H1 (cell line): ENCODE measurements at regions not wholly inside any gene's neighbourhood (a gene's known extent, or its start where the extent isn't known, plus 50 kb on each side); places are given as distances from the start of the nearest gene placed in this dataset.

Source experiments
- CTCF ChIA-PET: fragments of 300-600 bp; sonication (Branson Sonifier 250); formaldehyde crosslinking; loops from one replicate; lab custom pipeline; 2021; ENCODE audit not compliant: partially characterized antibody; lab: Charles Lee
- POLR2A ChIA-PET: fragments of 300-600 bp; sonication (Branson Sonifier 250); formaldehyde crosslinking; loops from one replicate; lab custom pipeline; 2021; ENCODE audit warnings: inconsistent platforms; ENCODE audit not compliant: partially characterized antibody; lab: Charles Lee
- DNase-seq, 2 experiments: peaks; one replicate each; pipeline versions ENCODE4 v3.0.0 to v3.0.0-alpha.2; 2010 to 2022; ENCODE audit warnings: low spot score in 2 of 2, low read depth in 1 of 2, mixed read lengths in 1 of 2
- FAIRE-seq: peaks from 2 replicates; lab custom pipeline; 2011; peaks lifted over from hg19 to GRCh38; lab: Jason Lieb, UNC
- H2AFZ ChIP-seq: 2 replicates; pipeline ENCODE4 v1.8.1; 2012; ENCODE audit warnings: low read length, inconsistent platforms
- H2AK5ac ChIP-seq: 2 replicates; pipeline ENCODE4 v1.6.1; 2013; ENCODE audit warnings: low read depth, low read length
- H2BK120ac ChIP-seq: replicated peaks from 2 replicates; pipeline ENCODE3; 2013; ENCODE audit warnings: low read depth, low read length, inconsistent platforms
- H2BK12ac ChIP-seq: 2 replicates; pipeline ENCODE4 v1.6.1; 2013; ENCODE audit warnings: low read depth, low read length
- H2BK15ac ChIP-seq: 2 replicates; pipeline ENCODE4 v1.6.1; 2013; ENCODE audit warnings: low read length
- H2BK20ac ChIP-seq: 2 replicates; pipeline ENCODE4 v1.6.1; 2013; ENCODE audit warnings: low read length
- H2BK5ac ChIP-seq: 2 replicates; pipeline ENCODE4 v1.6.1; 2013; ENCODE audit warnings: low read depth, low read length
- H3K14ac ChIP-seq: 2 replicates; pipeline ENCODE4 v1.6.1; 2013; ENCODE audit warnings: inconsistent platforms; ENCODE audit not compliant: insufficient read length
- H3K18ac ChIP-seq: 2 replicates; pipeline ENCODE4 v1.6.1; 2013; ENCODE audit warnings: low read length; ENCODE audit errors: extremely low read depth
- H3K23ac ChIP-seq: 2 replicates; pipeline ENCODE4 v1.6.1; 2013; ENCODE audit warnings: inconsistent platforms; ENCODE audit not compliant: insufficient read length
- H3K23me2 ChIP-seq: 2 replicates; pipeline ENCODE4 v1.6.1; 2013; ENCODE audit warnings: low read depth, low read length
- H3K27ac ChIP-seq: 2 replicates; pipeline ENCODE4 v1.6.1; 2011; ENCODE audit warnings: low read depth, low read length, inconsistent platforms
- H3K27me3 ChIP-seq, 4 experiments: replicated peaks in 1 of 4; 1 replicate in 1 of 4; 2 replicates in 3 of 4; pipeline versions ENCODE4 v1.6.1 to v1.8.1; 2011 to 2013; ENCODE audit warnings: low read length in 3 of 4, mild to moderate bottlenecking in 3 of 4, inconsistent platforms in 2 of 4, mixed read lengths in 2 of 4, moderate library complexity in 1 of 4; ENCODE audit not compliant: control insufficient read depth in 3 of 4, insufficient read depth in 3 of 4; ENCODE audit errors: extremely low read depth in 1 of 4
- H3K36me3 ChIP-seq, 4 experiments: 2 replicates each; pipeline versions ENCODE4 v1.6.1 to v1.8.1; 2011 to 2013; ENCODE audit warnings: mild to moderate bottlenecking in 4 of 4, low read length in 3 of 4, moderate library complexity in 2 of 4, control low read depth in 1 of 4, inconsistent platforms in 1 of 4; ENCODE audit not compliant: insufficient read depth in 4 of 4, control insufficient read depth in 2 of 4
- H3K4ac ChIP-seq: replicated peaks from 2 replicates; pipeline ENCODE3; 2013; ENCODE audit warnings: low read length, low read depth, mixed read lengths, inconsistent platforms; ENCODE audit not compliant: insufficient read length
- H3K4me1 ChIP-seq, 4 experiments: replicated peaks in 1 of 4; 1 replicate in 1 of 4; 2 replicates in 3 of 4; pipeline versions ENCODE4 v1.6.1 to v1.8.1; 2011 to 2013; ENCODE audit warnings: low read length in 3 of 4, inconsistent platforms in 2 of 4, mixed read lengths in 1 of 4; ENCODE audit not compliant: insufficient read depth in 4 of 4, control insufficient read depth in 3 of 4
- H3K4me2 ChIP-seq, 2 experiments: 2 replicates each; pipeline versions ENCODE4 v1.6.1 to v1.8.1; 2011 to 2013; ENCODE audit warnings: low read depth in 2 of 2, low read length in 2 of 2, control low read depth in 1 of 2, inconsistent platforms in 1 of 2, mild to moderate bottlenecking in 1 of 2; ENCODE audit not compliant: insufficient read depth in 1 of 2
- H3K4me3 ChIP-seq, 4 experiments: fragments of 200-600, 300-600 bp in 1 of 4; sonication (generic), shearing (Covaris generic), sonication (Bioruptor Twin) in 1 of 4; 2 replicates each; pipeline versions ENCODE4 v1.5.1 to v1.8.1; 2011 to 2016; ENCODE audit warnings: low read length in 4 of 4, low read depth in 3 of 4, control low read depth in 2 of 4, inconsistent platforms in 2 of 4, mild to moderate bottlenecking in 2 of 4, mixed read lengths in 1 of 4, moderate library complexity in 1 of 4; ENCODE audit not compliant: insufficient read depth in 2 of 4; ENCODE audit errors: extremely low read depth in 1 of 4
- H3K56ac ChIP-seq: replicated peaks from 2 replicates; pipeline ENCODE3; 2013; ENCODE audit warnings: low read depth, mild to moderate bottlenecking, mixed read lengths, low read length, inconsistent platforms; ENCODE audit not compliant: insufficient read length
- H3K79me1 ChIP-seq: 2 replicates; pipeline ENCODE4 v1.6.1; 2013; ENCODE audit warnings: low read depth, low read length, control low read depth
- H3K79me2 ChIP-seq, 2 experiments: 2 replicates each; pipeline versions ENCODE4 v1.6.1 to v1.8.1; 2012 to 2013; ENCODE audit warnings: low read length in 2 of 2, mild to moderate bottlenecking in 2 of 2, inconsistent platforms in 1 of 2; ENCODE audit not compliant: insufficient read depth in 2 of 2, control insufficient read depth in 1 of 2
- H3K9ac ChIP-seq, 4 experiments: replicated peaks in 1 of 4; 1 replicate in 1 of 4; 2 replicates in 3 of 4; pipeline versions ENCODE4 v1.6.1 to v1.8.1; 2011 to 2013; ENCODE audit warnings: low read depth in 3 of 4, low read length in 3 of 4, control low read depth in 2 of 4, mild to moderate bottlenecking in 2 of 4, moderate library complexity in 2 of 4, inconsistent platforms in 1 of 4; ENCODE audit errors: extremely low read depth in 1 of 4
- H3K9me3 ChIP-seq, 2 experiments: 2 replicates each; pipeline versions ENCODE4 v1.6.1 to v1.8.1; 2012 to 2013; ENCODE audit warnings: mild to moderate bottlenecking in 2 of 2, moderate library complexity in 2 of 2, control low read depth in 1 of 2, inconsistent platforms in 1 of 2, low read depth in 1 of 2, low read length in 1 of 2, mixed read lengths in 1 of 2; ENCODE audit not compliant: insufficient read depth in 2 of 2
- H4K20me1 ChIP-seq, 2 experiments: replicated peaks in 1 of 2; 2 replicates each; pipeline versions ENCODE3 to v1.8.1; 2011 to 2013; ENCODE audit warnings: inconsistent platforms in 2 of 2, low read length in 2 of 2, mild to moderate bottlenecking in 1 of 2; ENCODE audit not compliant: insufficient read depth in 2 of 2, control insufficient read depth in 1 of 2
- H4K5ac ChIP-seq: 2 replicates; pipeline ENCODE4 v1.6.1; 2013; ENCODE audit warnings: low read length, low read depth, mixed read lengths, inconsistent platforms; ENCODE audit not compliant: insufficient read length
- H4K8ac ChIP-seq: 2 replicates; pipeline ENCODE4 v1.8.0; 2013; ENCODE audit warnings: mild to moderate bottlenecking, moderate library complexity, low read length, inconsistent platforms; ENCODE audit not compliant: insufficient read depth; ENCODE audit errors: extremely low read depth
- H4K91ac ChIP-seq: replicated peaks from 2 replicates; pipeline ENCODE3; 2013; ENCODE audit warnings: low read length, mixed read lengths, inconsistent platforms; ENCODE audit not compliant: insufficient read length
- ATF2 ChIP-seq: IDR thresholded peaks from 2 replicates; pipeline ENCODE4 v1.6.1; 2012; ENCODE audit warnings: low read length, inconsistent platforms
- BCL11A ChIP-seq, 2 experiments: IDR thresholded peaks; one replicate each; pipeline ENCODE4 v1.6.1; 2011; ENCODE audit warnings: low read depth in 2 of 2, low read length in 2 of 2, mild to moderate bottlenecking in 2 of 2
- EZH2 ChIP-seq: fragments of 200-600 bp; sonication (generic); IDR thresholded peaks from 2 replicates; pipeline ENCODE4 v1.7.1; 2012; ENCODE audit warnings: low read depth, mild to moderate bottlenecking, moderate library complexity, low read length, inconsistent platforms; ENCODE audit not compliant: severe bottlenecking
- FOSL1 ChIP-seq: IDR thresholded peaks from 2 replicates; pipeline ENCODE4 v1.6.1; 2011; ENCODE audit warnings: mild to moderate bottlenecking, low read depth, low read length, moderate library complexity; ENCODE audit not compliant: insufficient read depth
- JUND ChIP-seq: IDR thresholded peaks from 2 replicates; pipeline ENCODE4 v1.6.1; 2011; ENCODE audit warnings: mild to moderate bottlenecking, improper control_type of control experiment, low read length
- KDM4A ChIP-seq: IDR thresholded peaks from one replicate; pipeline ENCODE4 v1.7.1; 2012; ENCODE audit warnings: low read depth, mild to moderate bottlenecking, moderate library complexity, low read length, inconsistent platforms; ENCODE audit not compliant: severe bottlenecking
- SIN3A ChIP-seq, 2 experiments: IDR thresholded peaks in 1 of 2; conservative IDR thresholded peaks in 1 of 2; 2 replicates each; pipeline ENCODE4 v1.6.1; 2011 to 2012; ENCODE audit warnings: low read length in 2 of 2, improper control_type of control experiment in 1 of 2, low read depth in 1 of 2, mild to moderate bottlenecking in 1 of 2
- SP1 ChIP-seq: IDR thresholded peaks from 2 replicates; pipeline ENCODE4 v1.6.1; 2011; ENCODE audit warnings: low read depth, low read length
- SUZ12 ChIP-seq: fragments of 200-600 bp; sonication (generic); IDR thresholded peaks from 2 replicates; pipeline ENCODE4 v1.6.1; 2012; ENCODE audit warnings: mild to moderate bottlenecking, inconsistent platforms, low read length, moderate library complexity, mixed read lengths
- TAF7 ChIP-seq: optimal IDR thresholded peaks from 2 replicates; pipeline ENCODE3; 2011; ENCODE audit warnings: low read depth, mild to moderate bottlenecking, inconsistent platforms, low read length, moderate library complexity, borderline replicate concordance
- TBP ChIP-seq: IDR thresholded peaks from 2 replicates; pipeline ENCODE4 v1.6.1; 2011; ENCODE audit warnings: low read depth, low read length, improper control_type of control experiment
- WGBS, 2 experiments: shearing (Covaris generic) in 1 of 2; methylation state at CpG; one replicate each; pipeline versions ENCODE4 v1.1.6 to v1.1.7; 2013 to 2015; ENCODE audit warnings: low lambda C conversion rate in 2 of 2, mixed read lengths in 2 of 2, inconsistent platforms in 1 of 2, low coverage in 1 of 2, missing lambda C conversion rate in 1 of 2; ENCODE audit not compliant: insufficient replicate concordance in 2 of 2, insufficient coverage in 1 of 2, insufficient read length in 1 of 2; ENCODE audit errors: extremely low coverage in 1 of 2, missing lambda C conversion rate in 1 of 2; 5-methylcytosine and 5-hydroxymethylcytosine counted together

- H3K9me3 ChIP-seq = no peaks in the 10 kb centered on the region
- H3K36me3 ChIP-seq = no peaks in the 10 kb centered on the region
- CTCF ChIA-PET = interaction anchor here (0.9 to 8.6 kb wide), 4 partner anchors 15 to 61 kb away, joined by 3 to 37 read pairs (median 4); no protein-coding TSS in a partner anchor
- H2AK5ac ChIP-seq = no peak overlapping the region
- H3K4ac ChIP-seq = no peak overlapping the region
- FAIRE-seq (no peak), DNase-seq (no peak)
- no peak overlapping the region for H2BK20ac ChIP-seq
- TF ChIP-seq JUND (no peak), EZH2 (no peak), ATF2 (no peak), FOSL1 (no peak), SP1 (no peak), SIN3A (conservative IDR thresholded peaks at IDR 0.05 in 1 of 2, IDR thresholded peaks at IDR 0.05 in 1 of 2; ENCODE audit: low read depth in 1 of 2, low read length in 2 of 2) (no peak), KDM4A (no peak), BCL11A (IDR thresholded peaks at IDR 0.05; ENCODE audit: low read depth in 2 of 2, low read length in 2 of 2) (no peak), TAF7 (no peak), TBP (no peak), SUZ12 (no peak)
- no peaks in the 10 kb centered on the region for H3K79me1 ChIP-seq
- no peaks in the 10 kb centered on the region for H3K79me2 ChIP-seq
- H3K27ac ChIP-seq = no peak overlapping the region
- no peaks in the 10 kb centered on the region for H3K23me2 ChIP-seq
- H4K5ac ChIP-seq = no peak overlapping the region
- H3K4me1 ChIP-seq = peaks cover 0 to 4% (median 0%) of the 10 kb centered on the region in 4 experiments; a peak in 2 of 7 replicates
- no peak overlapping the region for H3K18ac ChIP-seq
- H3K23ac ChIP-seq = no peak overlapping the region
- H3K4me2 ChIP-seq = no peak overlapping the region
- 95% methylated on average over 22 of the region's 22 CpGs; no CpG with 5 or more reads in 1 of the 2 experiments for WGBS, 2 experiments
- H3K9ac ChIP-seq = no peak overlapping the region
- H3K14ac ChIP-seq = no peak overlapping the region
- POLR2A ChIA-PET = interaction anchor here (0.6 kb wide), 1 partner anchor 8 kb away, joined by 3 read pairs; no protein-coding TSS in a partner anchor
- no peak overlapping the region for H2BK12ac ChIP-seq
- H4K8ac ChIP-seq = no peak overlapping the region
- H4K20me1 ChIP-seq = no peaks in the 10 kb centered on the region
- no peaks in the 10 kb centered on the region for H3K27me3 ChIP-seq
- no peak overlapping the region for H2BK5ac ChIP-seq
- H2BK15ac ChIP-seq = no peak overlapping the region
- H3K56ac ChIP-seq = no peak overlapping the region
- H4K91ac ChIP-seq = no peak overlapping the region
- no peak overlapping the region for H3K4me3 ChIP-seq
- H2BK120ac ChIP-seq = no peak overlapping the region
- no peak overlapping the region for H2AFZ ChIP-seq
Observed at GRCh38 chr7:98779800-98780587, 89.8 kb downstream of the TMEM130 start.
